H9 (cell line): ENCODE measurements at regions not wholly inside any gene's neighbourhood (a gene's known extent, or its start where the extent isn't known, plus 50 kb on each side); places are given as distances from the start of the nearest gene placed in this dataset.

Experiments
- DNase-seq: peaks from one replicate; pipeline ENCODE4 v3.0.0-alpha.2; 2017
- H2AFZ ChIP-seq: one replicate; pipeline ENCODE4 v1.6.1; 2013; ENCODE audit warnings: mild to moderate bottlenecking, low read length, control low read depth, moderate library complexity
- H2AK5ac ChIP-seq: 2 replicates; pipeline ENCODE4 v1.6.1; 2013; ENCODE audit warnings: low read length, control low read depth, mixed read lengths; ENCODE audit not compliant: insufficient read length
- H2BK120ac ChIP-seq: one replicate; pipeline ENCODE4 v1.6.1; 2013; ENCODE audit warnings: low read depth, mild to moderate bottlenecking, low read length, control low read depth, inconsistent platforms; ENCODE audit not compliant: poor library complexity, severe bottlenecking
- H2BK12ac ChIP-seq: 2 replicates; pipeline ENCODE4 v1.6.1; 2013; ENCODE audit warnings: low read length, control low read depth, mixed read lengths, low read depth; ENCODE audit not compliant: insufficient read length
- H2BK15ac ChIP-seq: 2 replicates; pipeline ENCODE4 v1.6.1; 2013; ENCODE audit warnings: low read depth, low read length, control low read depth
- H2BK20ac ChIP-seq: one replicate; pipeline ENCODE4 v1.6.1; 2013; ENCODE audit warnings: low read depth, mild to moderate bottlenecking, low read length, control low read depth, inconsistent platforms; ENCODE audit not compliant: poor library complexity, severe bottlenecking
- H2BK5ac ChIP-seq: 2 replicates; pipeline ENCODE4 v1.6.1; 2013; ENCODE audit warnings: low read length, control low read depth, mixed read lengths; ENCODE audit not compliant: insufficient read length
- H3K14ac ChIP-seq: 2 replicates; pipeline ENCODE4 v1.6.1; 2013; ENCODE audit warnings: low read length, control low read depth; ENCODE audit not compliant: insufficient read depth
- H3K18ac ChIP-seq: 2 replicates; pipeline ENCODE4 v1.6.1; 2013; ENCODE audit warnings: low read depth, mild to moderate bottlenecking, mixed read lengths, low read length, control low read depth; ENCODE audit not compliant: insufficient read length
- H3K23ac ChIP-seq: 2 replicates; pipeline ENCODE4 v1.6.1; 2013; ENCODE audit warnings: low read length, control low read depth, mixed read lengths, low read depth; ENCODE audit not compliant: insufficient read length
- H3K23me2 ChIP-seq: 2 replicates; pipeline ENCODE4 v1.6.1; 2013; ENCODE audit warnings: low read depth, mild to moderate bottlenecking, mixed read lengths, low read length, control low read depth; ENCODE audit not compliant: insufficient read length, poor library complexity, severe bottlenecking
- H3K27ac ChIP-seq: 2 replicates; pipeline ENCODE4 v1.5.1; 2013; ENCODE audit warnings: low read length, control low read depth, mixed read lengths, low read depth; ENCODE audit not compliant: insufficient read length
- H3K27me3 ChIP-seq: 2 replicates; pipeline ENCODE4 v1.6.1; 2013; ENCODE audit warnings: low read length, control low read depth, inconsistent platforms; ENCODE audit not compliant: insufficient read depth
- H3K4ac ChIP-seq: 2 replicates; pipeline ENCODE4 v1.6.1; 2013; ENCODE audit warnings: low read depth, mild to moderate bottlenecking, control low read depth, inconsistent platforms, low read length, moderate library complexity
- H3K4me1 ChIP-seq: 2 replicates; pipeline ENCODE4 v1.6.1; 2013; ENCODE audit warnings: low read length, control low read depth, inconsistent platforms; ENCODE audit not compliant: insufficient read depth
- H3K4me2 ChIP-seq: 2 replicates; pipeline ENCODE4 v1.6.1; 2013; ENCODE audit warnings: low read length, control low read depth, mixed read lengths; ENCODE audit not compliant: insufficient read length, insufficient read depth
- H3K56ac ChIP-seq: 2 replicates; pipeline ENCODE4 v1.6.1; 2013; ENCODE audit warnings: low read depth, mild to moderate bottlenecking, mixed read lengths, low read length, control low read depth; ENCODE audit not compliant: insufficient read length
- H3K79me1 ChIP-seq: 2 replicates; pipeline ENCODE4 v1.6.1; 2013; ENCODE audit warnings: low read depth, mild to moderate bottlenecking, moderate library complexity, low read length, control low read depth, inconsistent platforms; ENCODE audit not compliant: insufficient read depth, poor library complexity, severe bottlenecking
- H3K79me2 ChIP-seq: 2 replicates; pipeline ENCODE4 v1.6.1; 2013; ENCODE audit warnings: low read length, control low read depth, inconsistent platforms; ENCODE audit not compliant: insufficient read depth
- H3K9ac ChIP-seq: 2 replicates; pipeline ENCODE4 v1.6.1; 2013; ENCODE audit warnings: low read length, control low read depth, mixed read lengths; ENCODE audit not compliant: insufficient read length; ENCODE audit errors: extremely low read depth
- H3K9me3 ChIP-seq: one replicate; pipeline ENCODE4 v1.6.1; 2013; ENCODE audit warnings: low read depth, low read length, inconsistent platforms; ENCODE audit not compliant: control insufficient read depth
- H3T11ph ChIP-seq: one replicate; pipeline ENCODE4 v1.6.1; 2013; ENCODE audit warnings: mild to moderate bottlenecking, low read length, control low read depth, inconsistent platforms
- H4K20me1 ChIP-seq: one replicate; pipeline ENCODE4 v1.6.1; 2013; ENCODE audit not compliant: control insufficient read depth, insufficient read length, insufficient read depth
- H4K5ac ChIP-seq: 2 replicates; pipeline ENCODE4 v1.6.1; 2013; ENCODE audit warnings: low read depth, mild to moderate bottlenecking, mixed read lengths, low read length, control low read depth; ENCODE audit not compliant: insufficient read length
- H4K8ac ChIP-seq: replicated peaks from 2 replicates; pipeline ENCODE4 v1.6.1; 2013; ENCODE audit warnings: low read length, control low read depth, mixed read lengths, low read depth; ENCODE audit not compliant: insufficient read length
- H4K91ac ChIP-seq: 2 replicates; pipeline ENCODE4 v1.6.1; 2013; ENCODE audit warnings: low read depth, mild to moderate bottlenecking, moderate library complexity, mixed read lengths, low read length, control low read depth; ENCODE audit not compliant: insufficient read length
- H3K27ac Mint-ChIP-seq, 3 experiments: 2 replicates in 2 of 3; 3 replicates in 1 of 3; pipeline ENCODE4 v1.8.0; 2020 to 2021; ENCODE audit warnings: mixed read lengths in 3 of 3, mild to moderate bottlenecking in 1 of 3, moderate library complexity in 1 of 3
- H3K27me3 Mint-ChIP-seq: 2 replicates; pipeline ENCODE4 v1.8.0; 2021; ENCODE audit warnings: low read depth, mild to moderate bottlenecking, moderate library complexity, mixed read lengths
- H3K36me3 Mint-ChIP-seq, 3 experiments: 2 replicates in 2 of 3; 3 replicates in 1 of 3; pipeline ENCODE4 v1.8.0; 2020 to 2021; ENCODE audit warnings: low read depth in 3 of 3, mixed read lengths in 3 of 3; ENCODE audit not compliant: insufficient read depth in 1 of 3
- H3K4me1 Mint-ChIP-seq, 2 experiments: 2 replicates each; pipeline ENCODE4 v1.8.0; 2020; ENCODE audit warnings: mixed read lengths in 2 of 2
- H3K4me3 Mint-ChIP-seq, 2 experiments: 2 replicates in 1 of 2; 3 replicates in 1 of 2; pipeline ENCODE4 v1.8.0; 2020 to 2021; ENCODE audit warnings: mild to moderate bottlenecking in 2 of 2, mixed read lengths in 2 of 2, moderate library complexity in 1 of 2
- H3K9me3 Mint-ChIP-seq, 2 experiments: 2 replicates in 1 of 2; 3 replicates in 1 of 2; pipeline ENCODE4 v1.8.0; 2020; ENCODE audit warnings: mild to moderate bottlenecking in 2 of 2, mixed read lengths in 2 of 2, moderate library complexity in 1 of 2
- CTCF ChIP-seq: fragments of 200-600 bp; sonication (generic); conservative IDR thresholded peaks from 3 replicates; pipeline ENCODE4 v1.8.0; 2021; ENCODE audit warnings: antibody characterized with exemption, mild to moderate bottlenecking
- WGBS: extraction: QIAGEN DNeasy Blood & Tissue Kit; methylation state at CpG from one replicate; pipeline ENCODE4 v1.1.7; 2013; ENCODE audit warnings: missing lambda C conversion rate, low lambda C conversion rate, mixed read lengths; ENCODE audit not compliant: insufficient read length; ENCODE audit errors: extremely low coverage; 5-methylcytosine and 5-hydroxymethylcytosine counted together

DNA sequence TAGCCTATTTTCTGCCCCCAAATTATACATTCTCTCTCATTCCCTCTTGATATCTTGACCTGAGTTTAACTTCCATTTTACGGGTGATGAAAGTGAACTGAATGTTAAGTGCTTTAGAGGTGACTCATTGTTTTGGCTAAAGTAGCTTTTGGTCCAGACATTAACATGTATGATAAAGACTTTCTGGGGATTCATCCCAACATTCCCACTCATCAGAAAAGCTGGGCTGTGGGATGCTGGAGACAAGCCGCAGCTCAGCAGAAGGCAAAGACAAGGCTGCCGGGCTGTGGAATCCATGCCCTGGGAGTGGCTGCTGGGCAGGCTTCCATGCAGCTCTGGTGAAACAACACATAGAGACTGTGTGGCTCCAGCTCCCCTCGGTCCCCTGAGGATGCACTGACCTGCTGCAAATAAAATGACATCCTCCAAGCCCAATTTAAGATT, 89.9 kb upstream of the SYNDIG1 start:
- H3K9ac ChIP-seq, result no peak overlapping the region
- no peak overlapping the region for H2BK20ac ChIP-seq
- H4K8ac ChIP-seq, result no peak overlapping the region
- no peak overlapping the region for H2AK5ac ChIP-seq
- no peak overlapping the region for H3K23ac ChIP-seq
- H3K14ac ChIP-seq, result no peak overlapping the region
- H4K20me1 ChIP-seq, result no peaks in the 10 kb centered on the region
- no peak overlapping the region for H3K4me2 ChIP-seq
- no peak overlapping the region for H3K56ac ChIP-seq
- H3K27ac ChIP-seq, result no peak overlapping the region
- no peak for TF ChIP-seq CTCF
- H4K5ac ChIP-seq, result no peak overlapping the region
- no peaks in the 10 kb centered on the region for H3K79me2 ChIP-seq
- Mint-ChIP-seq H3K27ac (no peak overlapping the region), H3K4me3 (no peak overlapping the region), H3K36me3 (no peaks in the 10 kb centered on the region), H3K27me3 (peaks cover 4% of the 10 kb centered on the region; the same call in 1 of the 2 replicates), H3K4me1 (peaks cover 0 to 4% of the 10 kb centered on the region in 2 experiments; a peak in 3 of 4 replicates), H3K9me3 (no peaks in the 10 kb centered on the region)
- no peak overlapping the region for H4K91ac ChIP-seq
- WGBS, result no CpG with 5 or more reads among the region's 4 CpGs
- H2BK12ac ChIP-seq, result no peak overlapping the region
- H3K18ac ChIP-seq, result no peak overlapping the region
- no peaks in the 10 kb centered on the region for H3K79me1 ChIP-seq
- H3K4me1 ChIP-seq, result no peaks in the 10 kb centered on the region
- no peak overlapping the region for H3T11ph ChIP-seq
- H2BK5ac ChIP-seq, result no peak overlapping the region
- H3K23me2 ChIP-seq, result no peaks in the 10 kb centered on the region
- no peak overlapping the region for H2BK15ac ChIP-seq
- H2BK120ac ChIP-seq, result no peak overlapping the region
- no peak overlapping the region for H2AFZ ChIP-seq
- DNase-seq, result peak; percentile 19
- no peaks in the 10 kb centered on the region for H3K27me3 ChIP-seq
- no peak overlapping the region for H3K4ac ChIP-seq
- no peaks in the 10 kb centered on the region for H3K9me3 ChIP-seq
